Neuronal stem cell (in vitro differentiated cells): ENCODE measurements at regions not wholly inside any gene's neighbourhood (a gene's known extent, or its start where the extent isn't known, plus 50 kb on each side); places are given as distances from the start of the nearest gene placed in this dataset.
A peak's percentile ranks its signal among the peaks of the same experiment; 100 is the strongest.

Source experiments
- DNase-seq: peaks from one replicate; pipeline ENCODE4 v3.0.0-alpha.2; 2013; ENCODE audit warnings: low spot score
- H2AFZ ChIP-seq: one replicate; pipeline ENCODE4 v1.6.1; 2013; ENCODE audit warnings: mild to moderate bottlenecking, low read length, inconsistent platforms
- H2AK5ac ChIP-seq: 2 replicates; pipeline ENCODE4 v1.6.1; 2013; ENCODE audit warnings: low read depth, mild to moderate bottlenecking, inconsistent platforms, low read length, moderate library complexity, mixed read lengths
- H2BK120ac ChIP-seq: 2 replicates; pipeline ENCODE4 v1.6.1; 2013; ENCODE audit warnings: low read depth, mild to moderate bottlenecking, inconsistent platforms, low read length, moderate library complexity, mixed read lengths
- H2BK12ac ChIP-seq: one replicate; pipeline ENCODE4 v1.6.1; 2013; ENCODE audit warnings: low read length, inconsistent platforms
- H2BK15ac ChIP-seq: 2 replicates; pipeline ENCODE4 v1.6.1; 2013; ENCODE audit warnings: mild to moderate bottlenecking, low read length, inconsistent platforms, mixed read lengths
- H2BK5ac ChIP-seq: one replicate; pipeline ENCODE4 v1.6.1; 2013; ENCODE audit warnings: inconsistent platforms, mild to moderate bottlenecking, low read length, moderate library complexity
- H3K14ac ChIP-seq: one replicate; pipeline ENCODE4 v1.6.1; 2013; ENCODE audit warnings: low read length, inconsistent platforms
- H3K18ac ChIP-seq: 2 replicates; pipeline ENCODE4 v1.6.1; 2013; ENCODE audit warnings: low read length, inconsistent platforms
- H3K23ac ChIP-seq: 2 replicates; pipeline ENCODE4 v1.6.1; 2013; ENCODE audit warnings: low read depth, mild to moderate bottlenecking, mixed read lengths, low read length, inconsistent platforms; ENCODE audit not compliant: poor library complexity
- H3K27ac ChIP-seq: replicated peaks from 3 replicates; pipeline ENCODE4 v1.5.1; 2013; ENCODE audit warnings: low read length, inconsistent platforms
- H3K27me3 ChIP-seq, 3 experiments: 2 replicates each; pipeline ENCODE4 v1.6.1; 2013; ENCODE audit warnings: low read length in 3 of 3, mild to moderate bottlenecking in 2 of 3, inconsistent platforms in 1 of 3, low read depth in 1 of 3, mixed read lengths in 1 of 3, moderate library complexity in 1 of 3; ENCODE audit not compliant: control insufficient read depth in 3 of 3, insufficient read depth in 3 of 3
- H3K36me3 ChIP-seq, 2 donors: replicated peaks in 1 of 2; 2 replicates each; pipeline ENCODE4 v1.6.1; 2013; ENCODE audit warnings: low read length in 2 of 2; ENCODE audit not compliant: control insufficient read depth in 2 of 2, insufficient read depth in 2 of 2
- H3K4ac ChIP-seq: 2 replicates; pipeline ENCODE4 v1.6.1; 2013; ENCODE audit warnings: inconsistent platforms, mild to moderate bottlenecking, low read length, moderate library complexity
- H3K4me1 ChIP-seq, 2 donors: 1 replicate in 1 of 2; 2 replicates in 1 of 2; pipeline ENCODE4 v1.6.1; 2013; ENCODE audit warnings: low read length in 2 of 2, low read depth in 1 of 2; ENCODE audit not compliant: control insufficient read depth in 2 of 2, insufficient read depth in 1 of 2
- H3K4me2 ChIP-seq: one replicate; pipeline ENCODE4 v1.6.1; 2013; ENCODE audit warnings: mild to moderate bottlenecking, low read length, inconsistent platforms; ENCODE audit not compliant: insufficient read depth, poor library complexity, severe bottlenecking
- H3K4me3 ChIP-seq, 2 donors: 2 replicates each; pipeline ENCODE4 v1.5.1; 2013; ENCODE audit warnings: low read length in 2 of 2, mild to moderate bottlenecking in 2 of 2, inconsistent platforms in 1 of 2, moderate library complexity in 1 of 2
- H3K79me1 ChIP-seq: one replicate; pipeline ENCODE4 v1.6.1; 2013; ENCODE audit warnings: low read depth, mild to moderate bottlenecking, inconsistent platforms, low read length, moderate library complexity
- H3K9ac ChIP-seq: one replicate; pipeline ENCODE4 v1.6.1; 2013; ENCODE audit warnings: mild to moderate bottlenecking, low read depth, low read length, inconsistent platforms; ENCODE audit not compliant: poor library complexity
- H3K9me3 ChIP-seq, 2 donors: replicated peaks in 1 of 2; 2 replicates each; pipeline versions ENCODE3 to v1.6.1; 2013; ENCODE audit warnings: low read length in 2 of 2, mild to moderate bottlenecking in 2 of 2, inconsistent platforms in 1 of 2, low read depth in 1 of 2, mixed read lengths in 1 of 2, moderate library complexity in 1 of 2; ENCODE audit not compliant: control insufficient read depth in 2 of 2, insufficient read depth in 1 of 2
- H4K8ac ChIP-seq: one replicate; pipeline ENCODE4 v1.6.1; 2013; ENCODE audit warnings: low read depth, mild to moderate bottlenecking, inconsistent platforms, low read length, moderate library complexity
- H4K91ac ChIP-seq: one replicate; pipeline ENCODE4 v1.6.1; 2013; ENCODE audit warnings: low read length, low read depth, mild to moderate bottlenecking, inconsistent platforms; ENCODE audit not compliant: poor library complexity
- WGBS, 2 donors: extraction: QIAGEN DNeasy Blood & Tissue Kit; methylation state at CpG; one replicate each; pipeline ENCODE4 v1.1.7; 2013; ENCODE audit warnings: missing lambda C conversion rate in 2 of 2, mixed read lengths in 1 of 2; ENCODE audit not compliant: insufficient read length in 2 of 2, insufficient replicate concordance in 1 of 2; ENCODE audit errors: extremely low coverage in 2 of 2; 5-methylcytosine and 5-hydroxymethylcytosine counted together

GRCh38 chr6:90907931-90908655 lies 321.2 kb upstream of the MAP3K7 start:
- no peak overlapping the region for H3K27ac ChIP-seq
- H3K4me3 ChIP-seq: peak overlapping the region in 1 of 2 donors; percentile 3
- no peak overlapping the region for H4K8ac ChIP-seq
- no peak overlapping the region for H2AK5ac ChIP-seq
- H4K91ac ChIP-seq: no peak overlapping the region
- no peaks in the 10 kb centered on the region for H3K4me1 ChIP-seq
- H2BK12ac ChIP-seq: no peak overlapping the region
- H3K14ac ChIP-seq: no peak overlapping the region
- no peak overlapping the region for H3K23ac ChIP-seq
- no peaks in the 10 kb centered on the region for H3K79me1 ChIP-seq
- no peak overlapping the region for H2BK15ac ChIP-seq
- H3K4ac ChIP-seq: no peak overlapping the region
- H3K9ac ChIP-seq: no peak overlapping the region
- no peak overlapping the region for H3K4me2 ChIP-seq
- DNase-seq: no peak
- peak overlapping the region; percentile 4 for H3K18ac ChIP-seq
- H3K9me3 ChIP-seq: no peaks in the 10 kb centered on the region
- WGBS, 2 donors: no CpG with 5 or more reads among the region's 4 CpGs
- H2BK120ac ChIP-seq: no peak overlapping the region
- H3K27me3 ChIP-seq: no peaks in the 10 kb centered on the region
- H3K36me3 ChIP-seq: no peaks in the 10 kb centered on the region
- H2AFZ ChIP-seq: no peak overlapping the region
- no peak overlapping the region for H2BK5ac ChIP-seq

- no CpG with 5 or more reads among the region's 3 CpGs for WGBS, 2 donors
- no peak overlapping the region for H2BK15ac ChIP-seq
- no peak overlapping the region for H2BK12ac ChIP-seq
- H2AK5ac ChIP-seq: no peak overlapping the region
- no peak overlapping the region for H3K23ac ChIP-seq
- no peak for DNase-seq
- no peaks in the 10 kb centered on the region for H3K4me1 ChIP-seq
- H3K4ac ChIP-seq: no peak overlapping the region
- H3K14ac ChIP-seq: no peak overlapping the region
- no peak overlapping the region for H4K8ac ChIP-seq
- H4K91ac ChIP-seq: no peak overlapping the region
- H2BK5ac ChIP-seq: no peak overlapping the region
- H2BK120ac ChIP-seq: no peak overlapping the region
- H3K27me3 ChIP-seq: no peaks in the 10 kb centered on the region
- no peaks in the 10 kb centered on the region for H3K9me3 ChIP-seq
- no peak overlapping the region for H2AFZ ChIP-seq
- no peak overlapping the region for H3K9ac ChIP-seq
- no peak overlapping the region for H3K4me2 ChIP-seq
- no peaks in the 10 kb centered on the region for H3K79me1 ChIP-seq
- no peak overlapping the region for H3K4me3 ChIP-seq
- H3K27ac ChIP-seq: no peak overlapping the region
- H3K18ac ChIP-seq: no peak overlapping the region
- H3K36me3 ChIP-seq: no peaks in the 10 kb centered on the region
Observed at GRCh38 chr6:90905351-90905750, 318.5 kb upstream of the MAP3K7 start.

- Histone ChIP-seq H3K4ac (no peak overlapping the region), H2AK5ac (no peak overlapping the region), H3K27ac (no peak overlapping the region), H3K4me3 (no peak overlapping the region), H3K18ac (no peak overlapping the region), H3K27me3 (no peaks in the 10 kb centered on the region), H2BK15ac (no peak overlapping the region), H3K79me1 (no peaks in the 10 kb centered on the region), H3K4me2 (no peak overlapping the region), H4K91ac (no peak overlapping the region), H2AFZ (no peak overlapping the region), H2BK5ac (no peak overlapping the region), H3K23ac (no peak overlapping the region), H4K8ac (no peak overlapping the region), H2BK12ac (no peak overlapping the region), H2BK120ac (no peak overlapping the region), H3K4me1 (no peaks in the 10 kb centered on the region), H3K9me3 (no peaks in the 10 kb centered on the region), H3K36me3 (no peaks in the 10 kb centered on the region), H3K9ac (no peak overlapping the region), H3K14ac (no peak overlapping the region)
- no peak for DNase-seq
- WGBS, 2 donors: no CpG with 5 or more reads among the region's 2 CpGs
Observed at GRCh38 chr6:90900034-90900433, 313.2 kb upstream of the MAP3K7 start.

- no peaks in the 10 kb centered on the region for H3K36me3 ChIP-seq
- H2BK120ac ChIP-seq: no peak overlapping the region
- no peak overlapping the region for H2BK15ac ChIP-seq
- H3K4me2 ChIP-seq: no peak overlapping the region
- no peak overlapping the region for H3K4me3 ChIP-seq
- no peak overlapping the region for H2AK5ac ChIP-seq
- H3K27ac ChIP-seq: no peak overlapping the region
- no peak overlapping the region for H3K18ac ChIP-seq
- DNase-seq: no peak
- H4K8ac ChIP-seq: no peak overlapping the region
- H2BK5ac ChIP-seq: no peak overlapping the region
- no peak overlapping the region for H2BK12ac ChIP-seq
- H3K9ac ChIP-seq: no peak overlapping the region
- H3K9me3 ChIP-seq: no peaks in the 10 kb centered on the region
- no peak overlapping the region for H3K23ac ChIP-seq
- H3K27me3 ChIP-seq: no peaks in the 10 kb centered on the region
- H4K91ac ChIP-seq: no peak overlapping the region
- no peak overlapping the region for H3K4ac ChIP-seq
- H3K79me1 ChIP-seq: no peaks in the 10 kb centered on the region
- WGBS, 2 donors: no CpG with 5 or more reads among the region's 4 CpGs
- no peak overlapping the region for H2AFZ ChIP-seq
- no peak overlapping the region for H3K14ac ChIP-seq
- H3K4me1 ChIP-seq: no peaks in the 10 kb centered on the region
Observed at GRCh38 chr6:90898763-90899162, 311.9 kb upstream of the MAP3K7 start.
